ENCODE measurements at regions not wholly inside any gene's neighbourhood (a gene's known extent, or its start where the extent isn't known, plus 50 kb on each side); places are given as distances from the start of the nearest gene placed in this dataset.
A peak's percentile ranks its signal among the peaks of the same experiment; 100 is the strongest.

DNA sequence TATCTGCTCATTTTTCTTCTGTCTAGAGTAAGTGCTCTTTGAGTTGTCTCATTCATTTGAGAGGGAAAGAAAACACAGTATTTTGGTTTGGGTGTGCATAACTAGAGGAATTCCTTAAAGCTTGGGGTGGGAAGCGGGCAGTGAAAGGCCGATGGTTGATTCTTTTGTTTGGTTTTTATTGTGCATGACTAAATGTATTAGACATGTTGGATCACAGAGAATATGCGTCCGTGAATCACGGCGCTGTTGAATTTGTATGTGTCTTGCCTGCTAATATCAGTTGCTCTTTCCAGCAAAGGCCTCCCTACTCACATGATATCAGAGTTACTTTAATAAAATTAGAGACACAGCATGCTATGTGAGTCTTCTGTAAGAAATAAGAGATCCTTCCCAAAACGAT is 180.0 kb downstream of the CHD9NB start:
- DNase-seq: no peak

DNA sequence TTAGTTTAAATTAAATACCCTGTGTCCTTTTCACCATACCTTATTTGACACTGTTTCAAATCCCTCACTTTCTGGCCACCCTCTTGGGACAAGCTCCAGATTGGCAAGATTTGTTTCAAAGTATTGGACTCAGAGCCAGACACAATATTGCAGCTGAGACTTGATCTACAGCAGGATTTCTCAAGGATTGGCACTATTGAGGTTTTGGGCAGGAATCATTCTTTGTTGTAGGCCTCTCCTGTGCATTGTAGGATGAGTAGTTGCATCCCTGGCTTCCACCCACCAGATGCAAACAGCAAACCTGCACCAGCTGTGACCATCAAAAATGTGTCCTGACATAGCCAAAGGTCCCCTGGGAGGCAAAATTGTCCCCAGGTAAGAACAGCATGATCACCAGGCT is 181.2 kb downstream of the CHD9NB start:
- no peak for DNase-seq

DNA sequence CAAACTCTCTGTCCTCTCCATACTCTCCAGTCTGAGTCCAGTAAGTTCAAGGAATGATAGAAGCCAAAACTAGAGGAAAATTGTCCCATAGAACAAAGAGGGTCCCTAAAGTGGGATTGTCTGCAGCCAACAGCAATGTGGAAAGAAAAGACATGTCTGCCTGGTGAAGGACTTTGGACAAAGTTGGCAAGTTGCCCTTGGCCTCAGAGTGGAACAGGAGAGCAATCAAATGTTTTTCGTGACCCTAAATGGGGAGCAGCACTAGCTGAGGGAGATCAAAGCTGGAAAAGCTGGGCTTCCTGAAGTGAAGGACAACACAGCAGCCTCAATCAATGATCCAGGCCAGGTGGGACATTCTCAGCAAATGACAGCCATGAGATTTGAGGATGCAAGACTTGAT is 183.5 kb downstream of the CHD9NB start:
- no peak for DNase-seq

DNA sequence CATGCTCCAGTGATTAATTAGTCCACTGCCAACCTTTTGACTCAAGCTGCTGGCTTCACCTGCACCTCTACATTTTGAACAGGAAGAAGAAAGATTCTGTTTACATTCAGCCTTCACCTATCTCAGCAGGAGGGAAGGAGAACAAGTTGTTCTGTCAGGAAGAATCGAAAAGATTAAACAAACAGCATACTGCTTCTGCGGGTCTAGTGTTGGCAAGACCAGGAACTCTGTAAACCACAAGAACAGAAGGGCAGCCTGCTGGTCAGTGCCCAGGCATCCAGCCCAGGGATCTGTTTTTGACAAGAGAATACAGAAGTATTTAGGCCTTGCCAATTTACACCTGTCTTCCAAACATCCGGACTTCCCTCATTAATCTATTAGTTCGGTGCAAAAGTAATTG is 189.7 kb downstream of the CHD9NB start:
- DNase-seq: no peak

DNA sequence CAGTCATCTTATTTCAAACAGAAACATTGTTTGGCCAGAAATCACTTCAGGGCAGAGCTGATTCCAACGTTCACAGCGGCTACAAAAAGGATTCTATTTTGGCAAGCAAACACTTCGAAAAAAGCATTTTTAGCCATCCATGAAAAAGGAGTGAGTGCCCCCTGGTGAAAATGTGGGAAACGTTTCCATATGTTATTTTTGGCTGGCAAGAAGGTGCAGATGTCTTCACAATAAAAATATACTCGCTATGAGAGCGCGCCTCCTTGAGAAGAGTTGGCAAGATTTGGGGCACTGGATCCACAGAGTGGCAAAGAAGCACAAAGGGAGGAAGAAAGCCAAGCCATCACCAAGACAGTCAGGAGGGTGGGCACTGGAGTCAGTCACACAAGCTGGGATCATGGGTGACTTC is 191.1 kb downstream of the CHD9NB start:
- peak; percentile 12 for DNase-seq

DNA sequence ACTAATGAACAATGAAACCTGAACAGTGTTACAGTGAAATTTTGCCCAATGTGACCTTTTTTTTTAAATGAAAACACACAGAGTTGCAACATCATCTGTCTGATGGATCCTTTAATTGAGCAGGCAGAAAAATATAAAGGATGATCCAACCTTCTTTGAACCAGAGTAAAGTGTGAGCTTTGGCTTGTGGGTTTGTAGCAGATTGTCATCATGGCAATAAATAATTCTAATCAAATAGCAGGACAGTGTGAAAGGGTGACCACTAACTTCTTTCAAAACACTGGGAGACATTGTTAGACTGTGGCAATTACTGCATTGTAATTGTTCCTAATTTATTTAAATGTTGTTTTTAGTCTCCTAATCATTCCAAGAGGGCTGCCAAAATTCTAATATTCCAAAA is 197.2 kb downstream of the CHD9NB start:
- no peak for DNase-seq

DNA sequence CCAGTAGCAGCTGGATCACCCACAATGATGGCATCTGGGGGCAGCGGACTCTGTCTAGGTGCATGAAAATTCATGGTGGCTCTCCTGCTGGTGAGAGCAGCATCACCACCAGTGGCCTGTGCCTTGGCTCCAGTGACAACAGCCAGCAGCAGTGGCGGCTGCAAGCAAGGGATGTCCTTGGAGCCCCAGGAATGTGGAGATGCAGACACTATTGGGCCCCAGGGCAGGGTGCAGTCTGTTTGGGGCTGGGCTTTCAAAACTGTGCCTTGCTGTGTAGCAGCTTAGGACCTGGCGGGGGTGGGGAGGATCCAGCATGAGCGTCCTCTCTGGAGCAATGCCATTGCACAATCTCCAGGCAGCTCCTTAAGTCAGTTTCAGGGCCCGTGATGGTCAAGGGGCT is 199.7 kb downstream of the CHD9NB start:
- DNase-seq: no peak

DNA sequence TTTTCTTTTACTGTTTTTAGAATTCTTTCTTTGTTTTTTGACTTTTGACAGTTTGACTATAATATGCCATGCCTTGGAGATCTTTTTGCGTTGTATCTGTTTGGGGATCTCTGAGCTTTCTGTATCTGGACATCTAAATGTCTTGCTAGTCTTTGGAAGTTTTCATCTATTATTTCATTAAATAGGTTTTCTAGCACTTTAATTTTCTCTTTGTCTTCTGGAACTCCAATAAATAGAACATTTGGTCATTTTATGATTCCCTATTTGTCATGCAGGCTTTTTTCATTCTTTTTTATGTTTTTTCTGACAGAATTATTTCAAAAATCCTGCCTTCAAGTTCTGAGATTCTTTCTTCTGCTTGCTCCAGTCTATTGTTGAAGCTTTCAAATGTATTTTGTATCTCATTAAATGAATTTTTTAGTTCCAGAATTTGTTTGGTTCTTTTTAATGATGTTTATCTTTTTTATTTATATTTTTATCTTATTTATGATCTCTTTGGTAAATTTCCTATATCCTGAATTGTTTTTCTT is 201.4 kb downstream of the CHD9NB start:
- DNase-seq: no peak

DNA sequence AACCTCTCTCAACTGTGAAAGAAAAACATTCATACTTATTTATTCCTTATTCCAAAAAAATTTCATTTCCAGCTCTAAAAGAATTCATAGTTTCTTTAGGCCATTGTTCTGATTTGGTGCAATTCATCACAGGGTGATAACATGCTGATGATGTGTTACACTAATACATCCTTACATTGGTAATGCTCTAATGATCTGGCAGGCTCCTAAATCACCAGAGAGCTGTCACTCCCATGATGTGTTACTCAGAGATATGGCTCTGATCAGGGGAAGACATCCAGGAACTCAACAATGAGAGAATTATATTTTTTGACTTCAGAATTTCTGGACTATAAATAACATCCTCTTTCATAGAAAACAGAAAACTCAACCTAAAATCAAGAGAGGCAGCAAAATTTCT is 209.3 kb downstream of the CHD9NB start:
- no peak for DNase-seq

DNA sequence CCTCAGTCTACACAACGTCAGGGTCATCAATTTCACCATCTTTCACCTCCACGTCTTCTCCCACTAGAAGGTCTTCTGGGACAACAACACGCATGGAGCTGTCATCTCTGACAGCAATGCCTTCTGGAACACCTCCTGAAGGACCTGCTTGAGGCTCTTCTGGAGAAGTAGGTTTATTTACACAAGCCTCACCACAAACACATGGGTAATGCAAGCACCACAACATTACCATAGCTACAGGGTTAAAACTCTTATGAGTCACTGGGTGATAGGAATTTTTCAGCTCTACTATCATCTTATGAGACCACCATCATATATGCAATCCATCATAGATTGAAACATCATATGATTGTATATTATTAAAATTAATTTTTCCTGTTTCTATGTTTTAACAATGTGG is 215.4 kb downstream of the CHD9NB start:
- DNase-seq: no peak

DNA sequence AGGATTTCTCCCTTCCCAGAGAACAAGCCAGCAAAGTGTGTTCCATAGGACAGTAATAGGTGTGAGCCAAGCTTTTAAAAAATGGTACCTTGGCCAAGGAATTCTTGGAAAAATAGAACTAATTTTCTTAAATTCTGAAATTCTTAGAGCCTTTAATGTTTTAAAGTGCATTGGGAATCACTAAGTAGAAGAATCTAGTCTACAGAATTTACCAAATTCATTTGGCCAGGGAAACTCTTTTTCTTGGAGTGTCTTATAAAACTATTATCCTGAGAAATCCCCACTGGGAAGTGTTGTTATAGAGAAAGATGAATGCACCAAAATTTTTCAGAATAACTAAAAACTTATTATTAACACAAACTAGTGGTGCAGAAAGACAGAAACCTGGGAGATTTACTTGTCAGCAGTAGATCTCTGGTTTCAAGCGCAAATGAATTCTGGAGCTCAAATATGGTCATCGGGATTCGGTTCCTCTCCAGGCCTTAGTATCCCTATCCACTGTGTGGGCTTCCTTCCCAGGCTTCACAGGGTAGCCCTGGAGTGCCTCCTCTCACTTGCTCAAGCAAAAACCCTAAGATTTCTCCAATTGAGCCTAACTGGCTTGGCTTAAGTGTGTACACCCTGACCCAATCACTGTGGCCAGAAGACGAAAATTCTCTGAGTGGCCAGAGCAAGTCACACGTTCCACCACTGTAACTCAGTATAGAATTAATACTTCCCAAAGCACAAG is 217.8 kb downstream of the CHD9NB start:
- DNase-seq: no peak

DNA sequence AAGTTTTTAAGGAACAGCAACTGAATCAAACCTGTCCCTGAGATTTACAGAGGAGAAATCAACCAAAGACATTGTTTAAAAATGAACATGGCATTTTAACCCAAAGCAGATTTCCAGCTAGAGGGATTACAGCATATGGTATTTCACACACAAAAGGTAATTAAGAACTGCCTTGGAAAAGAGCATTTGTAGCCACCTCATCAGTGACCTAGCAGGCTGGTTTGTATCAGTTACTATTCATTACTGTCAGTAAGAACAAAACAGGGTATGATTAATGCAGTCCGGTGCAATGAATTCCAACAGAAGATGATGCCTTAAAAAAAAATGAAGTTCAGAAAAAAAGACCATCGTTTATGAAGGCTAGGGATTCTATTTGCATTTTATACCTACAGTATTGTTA is 219.9 kb downstream of the CHD9NB start:
- DNase-seq: no peak

DNA sequence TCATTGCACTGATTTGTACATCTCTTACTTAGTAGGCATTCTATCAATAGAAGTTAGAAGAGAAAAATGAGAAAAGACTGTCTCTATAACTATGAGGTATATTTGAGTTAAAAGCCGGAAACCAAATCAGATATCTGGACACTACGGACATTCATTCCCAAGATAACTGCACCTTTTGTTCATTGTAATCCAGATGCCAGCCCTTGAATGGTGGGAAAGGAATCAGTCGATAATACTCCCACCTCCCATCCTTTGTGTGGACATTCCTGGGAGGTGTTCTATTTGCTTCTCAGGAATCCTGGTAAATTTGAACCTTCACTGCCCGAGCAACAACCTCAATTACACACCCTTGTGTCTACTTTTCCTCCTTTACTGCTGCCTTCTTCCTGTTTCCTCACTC is 225.2 kb downstream of the CHD9NB start:
- DNase-seq: no peak

DNA sequence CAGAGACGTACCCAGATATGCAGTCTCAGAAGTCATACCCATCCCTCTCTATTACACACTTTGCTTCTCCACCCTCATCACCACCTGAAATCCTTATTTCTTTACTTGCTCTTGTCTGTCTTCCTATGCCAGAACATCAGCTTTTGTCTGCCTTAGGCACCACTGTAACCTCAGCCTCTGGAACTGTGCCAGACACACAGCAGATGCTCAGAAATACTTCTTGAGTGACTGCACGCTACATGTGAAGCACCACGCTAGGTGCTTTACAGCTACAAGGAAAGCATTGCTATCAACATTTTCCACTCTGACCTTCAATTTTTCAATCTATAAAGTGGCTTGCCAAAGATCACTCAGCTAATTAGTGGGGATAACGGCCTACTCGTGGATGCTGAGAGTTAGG is 226.8 kb downstream of the CHD9NB start:
- DNase-seq: no peak

DNA sequence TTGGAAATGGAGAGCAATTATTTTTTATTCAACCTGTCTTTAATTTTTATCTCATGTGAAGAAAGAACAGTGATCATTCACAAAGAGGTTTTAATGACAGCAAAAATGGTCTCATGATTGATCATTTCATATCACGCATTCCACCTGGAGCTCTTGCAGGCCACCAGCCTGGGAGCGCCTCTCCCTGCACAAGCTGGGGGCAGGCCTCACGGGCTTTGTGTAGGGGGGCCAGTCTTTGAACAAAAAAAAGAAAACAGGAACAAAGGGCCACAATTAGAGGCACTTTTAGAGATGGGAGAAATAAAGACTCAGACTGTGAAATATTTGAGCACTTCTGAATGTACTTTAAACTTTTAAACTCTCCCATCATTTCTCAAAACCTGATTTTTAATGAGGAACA is 232.9 kb downstream of the CHD9NB start:
- no peak for DNase-seq

DNA sequence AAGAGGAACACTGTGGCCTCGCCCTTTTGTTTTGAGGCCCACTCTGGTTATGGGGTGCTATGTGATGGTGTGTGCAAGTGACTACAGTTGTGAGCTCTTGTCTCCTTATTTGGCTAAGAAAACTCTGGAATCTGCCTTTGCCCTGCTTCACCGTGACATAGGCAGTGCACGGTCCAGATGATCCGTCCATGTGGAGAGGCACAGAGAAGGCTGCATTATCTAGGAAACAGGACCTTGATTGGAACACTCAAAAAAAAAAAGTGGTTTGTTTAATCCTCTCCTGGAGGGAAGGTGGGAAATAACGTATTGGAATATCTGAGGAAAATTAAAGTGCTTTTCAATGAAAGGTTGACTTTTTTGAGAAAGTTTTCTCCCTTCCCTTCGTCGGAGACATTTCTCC is 233.3 kb downstream of the CHD9NB start:
- no peak for DNase-seq

DNA sequence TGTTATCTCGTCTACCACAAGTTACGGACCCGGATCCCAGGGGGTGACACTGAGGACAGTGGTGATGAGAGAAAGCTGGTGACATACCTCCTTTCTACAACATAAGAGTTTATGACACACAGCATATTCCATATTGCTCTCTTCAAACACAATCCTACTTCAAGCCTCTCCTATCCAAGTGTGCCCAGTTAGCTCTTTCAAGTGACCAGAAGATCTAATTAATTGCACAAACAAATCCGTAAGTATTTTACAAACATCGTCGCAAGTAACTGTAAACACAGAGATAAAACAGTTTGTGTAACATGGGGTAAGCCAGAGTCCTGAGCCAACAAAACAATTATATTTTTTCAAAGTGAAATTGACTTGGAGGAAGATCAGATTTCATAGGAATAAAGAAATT is 235.0 kb downstream of the CHD9NB start:
- no peak for DNase-seq

DNA sequence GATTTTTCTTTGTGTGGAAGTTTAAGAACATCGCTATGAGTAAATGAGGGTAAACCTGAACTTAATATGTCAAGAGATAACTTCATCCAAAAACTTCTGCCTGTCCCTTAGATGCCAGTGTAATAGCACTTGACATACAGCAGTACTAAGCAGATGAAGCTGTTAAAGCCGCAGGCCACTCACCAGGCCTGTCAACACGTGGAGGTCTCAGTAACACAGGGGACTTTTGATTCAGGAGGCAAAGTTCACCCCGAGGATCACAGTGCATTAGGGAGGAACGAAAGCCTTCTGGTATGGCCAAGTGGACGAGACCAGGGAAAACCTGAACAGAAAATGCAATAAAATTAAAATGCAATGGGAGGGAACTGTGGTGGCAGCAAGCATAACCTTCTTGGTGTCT is 235.7 kb downstream of the CHD9NB start:
- no peak for DNase-seq

DNA sequence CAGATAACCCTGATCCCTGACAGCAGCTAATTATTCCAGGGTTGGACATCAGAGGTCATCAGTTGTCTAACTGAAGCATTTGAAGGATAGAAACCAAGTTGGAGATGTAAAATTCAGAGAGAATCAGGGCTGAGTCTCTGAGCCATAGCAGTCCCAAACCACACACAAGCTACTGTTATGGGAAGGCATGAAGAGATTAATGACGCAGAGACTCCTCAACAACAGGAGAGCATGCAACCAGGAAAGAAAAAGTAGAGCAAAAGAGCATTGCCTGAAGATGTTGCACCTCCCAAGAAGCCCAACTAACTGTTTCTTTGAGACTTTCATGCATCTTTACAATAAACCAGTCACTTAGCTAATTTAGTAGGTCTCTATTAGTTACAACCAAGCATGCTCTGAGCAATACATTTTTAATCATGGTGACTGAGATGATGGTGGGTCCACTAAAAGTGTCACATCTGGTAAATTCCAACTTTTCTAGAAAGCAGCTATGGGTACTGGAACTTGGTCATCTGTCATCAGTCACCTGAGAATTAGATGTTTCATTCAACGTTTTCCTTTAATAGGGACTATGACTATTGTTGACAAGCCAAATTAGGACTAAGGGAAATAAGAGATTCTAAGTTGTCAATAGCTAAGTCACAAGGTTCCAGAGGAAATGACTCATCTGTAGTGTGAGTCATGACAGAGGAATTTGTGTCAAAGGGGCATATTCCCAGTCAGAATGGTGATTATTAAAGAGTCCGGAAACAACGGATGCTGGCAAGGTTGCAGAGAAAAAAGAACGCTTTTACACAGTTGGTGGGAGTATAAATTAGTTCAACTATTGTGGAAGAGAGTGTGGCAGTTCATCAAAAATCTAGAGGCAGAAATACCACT is 239.8 kb downstream of the CHD9NB start:
- DNase-seq: no peak

DNA sequence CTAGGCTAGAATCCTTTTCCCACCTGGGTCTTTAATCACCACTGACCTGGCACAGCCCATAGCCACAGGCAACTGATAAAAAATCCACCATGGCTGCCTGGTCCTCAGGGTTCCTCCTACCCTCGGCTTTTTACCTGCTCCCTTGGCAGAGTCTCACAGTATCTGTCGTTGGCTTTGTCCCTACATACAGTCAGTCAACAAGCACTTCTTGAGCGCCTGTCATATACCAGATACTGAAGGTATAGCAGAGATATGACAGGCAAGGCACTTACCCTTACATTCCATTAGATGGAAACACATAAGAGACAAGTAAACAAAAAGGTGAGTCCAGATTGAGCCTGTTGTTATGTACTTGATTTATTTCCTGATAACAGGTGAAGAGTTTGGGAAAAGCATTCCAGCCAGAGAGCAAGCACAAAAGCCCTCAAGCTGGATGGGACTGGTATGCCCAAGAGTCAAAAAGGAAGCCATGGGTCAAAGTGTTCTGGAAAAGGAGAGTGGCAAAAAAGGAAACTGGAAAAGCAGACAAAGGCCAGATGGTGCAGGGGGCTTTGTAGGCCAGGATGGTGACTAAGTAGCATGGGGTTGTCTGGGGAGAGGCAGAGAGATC is 247.0 kb downstream of the CHD9NB start:
- DNase-seq: no peak

DNA sequence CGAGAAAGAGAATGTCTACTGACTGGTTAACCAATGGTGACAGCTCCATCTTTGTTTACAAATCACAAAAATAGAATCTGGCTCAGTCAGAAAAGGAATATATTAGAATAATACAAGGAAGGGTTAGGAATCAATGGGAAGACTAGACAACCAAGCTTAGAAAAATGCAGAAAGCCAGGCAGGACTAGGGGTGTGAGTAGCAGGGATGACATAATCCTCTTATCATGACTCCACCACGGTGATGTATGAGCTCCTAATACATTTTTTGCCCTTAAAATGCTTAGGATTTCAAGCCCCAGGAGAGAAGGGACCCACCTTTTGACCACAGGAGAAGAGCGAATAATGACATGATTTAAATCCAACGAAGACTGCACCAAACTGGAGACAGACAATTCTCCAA is 252.3 kb downstream of the CHD9NB start:
- DNase-seq: no peak

DNA sequence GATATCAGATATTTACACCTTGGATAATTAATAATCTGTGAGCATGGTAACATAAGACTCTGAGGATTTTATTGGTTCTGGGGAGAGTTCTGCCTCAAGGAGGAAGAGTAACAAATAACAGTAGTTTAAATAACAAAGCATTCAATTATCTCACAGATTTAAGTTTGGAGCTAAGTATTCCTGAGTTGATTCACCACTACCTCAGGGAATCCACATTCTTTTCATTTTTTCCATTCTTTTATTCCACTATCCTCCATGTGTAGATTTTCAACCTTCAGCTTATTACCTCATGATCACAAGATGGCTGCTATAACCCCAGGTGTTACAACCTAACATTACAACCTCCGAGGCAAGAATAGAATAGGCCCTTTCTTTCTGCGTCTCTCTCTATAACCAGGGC is 252.2 kb upstream of the TOX3 start:
- DNase-seq: no peak

DNA sequence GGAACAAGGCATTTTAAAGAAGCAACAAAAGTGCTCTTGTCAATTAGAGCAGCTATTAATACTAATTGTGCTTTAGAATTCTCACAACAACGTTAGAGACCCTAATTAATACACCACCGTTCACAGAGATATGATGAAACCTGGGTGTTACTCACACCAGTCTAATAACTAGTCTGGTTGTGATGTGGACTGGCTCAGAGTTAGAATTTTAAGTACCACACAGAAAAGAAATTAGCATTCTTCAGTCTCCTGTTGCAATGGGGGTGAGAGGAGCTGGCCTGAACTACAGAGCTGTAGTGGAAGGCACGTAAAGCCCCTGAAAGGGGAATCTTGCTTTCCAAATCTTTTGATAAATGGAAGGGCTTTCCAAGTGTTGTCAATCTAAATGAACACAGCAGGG is 240.8 kb upstream of the TOX3 start:
- DNase-seq: no peak

DNA sequence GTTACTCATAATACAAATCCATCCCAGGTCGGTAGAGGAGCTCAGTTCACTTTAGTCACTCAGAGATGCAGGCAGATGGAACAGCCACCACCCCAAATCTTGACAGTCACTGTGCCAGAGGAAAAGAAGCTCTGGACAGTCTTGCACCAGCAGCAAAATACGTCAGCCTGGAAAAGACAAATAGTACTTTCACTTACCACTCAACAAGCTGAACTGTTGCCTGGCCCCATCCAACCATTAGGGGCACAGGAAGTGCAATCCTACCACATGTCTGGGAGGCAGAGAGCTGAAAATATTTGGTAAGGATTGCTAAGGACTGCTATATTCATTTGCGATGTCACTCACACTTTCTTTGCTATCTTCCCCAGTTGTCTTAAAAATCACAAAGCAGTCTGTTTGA is 239.1 kb upstream of the TOX3 start:
- DNase-seq: peak; percentile 0
